PC-3 (cell line): ENCODE measurements at regions not wholly inside any gene's neighbourhood (a gene's known extent, or its start where the extent isn't known, plus 50 kb on each side); places are given as distances from the start of the nearest gene placed in this dataset.

Experiments
- ATAC-seq: fragments of 200-7000 bp; cut with Tn5 transposase; 2 replicates; pipeline ENCODE4 v1.9.1; 2020; ENCODE audit warnings: mild to moderate bottlenecking, moderate library complexity
- BruUV-seq: library from RNA; stranded (reverse); fragments of 400-500 nt; replicated peaks from 2 replicates; lab custom pipeline; 2021; lab: Mats Ljungman, UMichigan
- CTCF ChIA-PET: fragments of 300-600 bp; sonication (Branson Sonifier 250); formaldehyde crosslinking; loops from one replicate; lab custom pipeline; 2022; ENCODE audit warnings: antibody characterized with exemption; lab: Charles Lee
- POLR2A ChIA-PET: fragments of 300-600 bp; sonication (Branson Sonifier 250); formaldehyde crosslinking; loops from one replicate; lab custom pipeline; 2022; ENCODE audit warnings: antibody characterized with exemption; ENCODE audit not compliant: unreplicated experiment; lab: Charles Lee
- DNase-seq: peaks from one replicate; pipeline ENCODE4 v3.0.0-alpha.2; 2015
- H2AFZ ChIP-seq: fragments of 300-600 bp; sonication (generic); 2 replicates; pipeline ENCODE4 v1.6.0; 2016; ENCODE audit warnings: antibody characterized with exemption, low read length
- H3F3A ChIP-seq: fragments of 300-600 bp; sonication (generic); one replicate; pipeline ENCODE4 v1.6.0; 2017; ENCODE audit warnings: antibody characterized with exemption, low read length, control low read depth, mild to moderate bottlenecking; ENCODE audit not compliant: unreplicated experiment
- H3K27ac ChIP-seq: fragments of 300-600 bp; sonication (generic); 2 replicates; pipeline ENCODE4 v1.5.1; 2016; ENCODE audit warnings: mild to moderate bottlenecking, low read length
- H3K27me3 ChIP-seq: fragments of 300-600 bp; sonication (generic); 2 replicates; pipeline ENCODE4 v1.6.1; 2016; ENCODE audit warnings: low read length, mixed read lengths
- H3K36me3 ChIP-seq: fragments of 300-600 bp; sonication (generic); 2 replicates; pipeline ENCODE4 v1.6.1; 2016; ENCODE audit warnings: low read depth, mixed run types, low read length, mixed read lengths
- H3K4me1 ChIP-seq: fragments of 300-600 bp; sonication (generic); 2 replicates; pipeline ENCODE4 v1.5.1; 2016; ENCODE audit warnings: low read length; ENCODE audit not compliant: insufficient read depth
- H3K4me2 ChIP-seq: fragments of 300-600 bp; sonication (generic); 2 replicates; pipeline ENCODE4 v1.6.0; 2016; ENCODE audit warnings: low read length
- H3K4me3 ChIP-seq: fragments of 300-600 bp; sonication (generic); 2 replicates; pipeline ENCODE4 v1.5.1; 2016; ENCODE audit warnings: mild to moderate bottlenecking, low read length, mixed read lengths
- H3K79me2 ChIP-seq: fragments of 300-600 bp; sonication (generic); 2 replicates; pipeline ENCODE4 v1.6.1; 2017; ENCODE audit warnings: low read length, mixed read lengths
- H3K9ac ChIP-seq: fragments of 300-600 bp; sonication (generic); 2 replicates; pipeline ENCODE4 v1.6.0; 2016; ENCODE audit warnings: mild to moderate bottlenecking, low read length
- H3K9me2 ChIP-seq: fragments of 300-600 bp; sonication (generic); replicated peaks from 2 replicates; pipeline ENCODE4 v1.6.1; 2016; ENCODE audit warnings: mixed run types, low read length, mixed read lengths
- H3K9me3 ChIP-seq: fragments of 300-600 bp; sonication (generic); 2 replicates; pipeline ENCODE4 v1.6.1; 2016; ENCODE audit warnings: low read length, mixed read lengths
- H4K20me1 ChIP-seq: fragments of 300-600 bp; sonication (generic); 2 replicates; pipeline ENCODE4 v1.6.1; 2016; ENCODE audit warnings: low read length, mixed read lengths
- EZH2 ChIP-seq: fragments of 300-600 bp; sonication (generic); IDR thresholded peaks from one replicate; pipeline ENCODE4 v1.6.1; 2017; ENCODE audit warnings: antibody characterized with exemption, mild to moderate bottlenecking, low read length; ENCODE audit not compliant: unreplicated experiment
- EZH2phosphoT487 ChIP-seq: fragments of 300-600 bp; sonication (generic); IDR thresholded peaks from 2 replicates; pipeline ENCODE4 v1.6.1; 2018; ENCODE audit warnings: mild to moderate bottlenecking, antibody characterized with exemption, low read length, borderline replicate concordance
- intact Hi-C: fragments of 100-400 bp; cut with micrococcal nuclease; formaldehyde crosslinking; loops from 2 replicates; pipeline ENCODE4 v1.9.0; 2023
- TF ChIP-seq, protein P1 (sequence below): fragments of 300-600 bp; sonication (generic); conservative IDR thresholded peaks from 2 replicates; pipeline ENCODE4 v1.5.1; 2017; ENCODE audit warnings: antibody characterized with exemption, low read depth, mild to moderate bottlenecking, low read length

DNA sequence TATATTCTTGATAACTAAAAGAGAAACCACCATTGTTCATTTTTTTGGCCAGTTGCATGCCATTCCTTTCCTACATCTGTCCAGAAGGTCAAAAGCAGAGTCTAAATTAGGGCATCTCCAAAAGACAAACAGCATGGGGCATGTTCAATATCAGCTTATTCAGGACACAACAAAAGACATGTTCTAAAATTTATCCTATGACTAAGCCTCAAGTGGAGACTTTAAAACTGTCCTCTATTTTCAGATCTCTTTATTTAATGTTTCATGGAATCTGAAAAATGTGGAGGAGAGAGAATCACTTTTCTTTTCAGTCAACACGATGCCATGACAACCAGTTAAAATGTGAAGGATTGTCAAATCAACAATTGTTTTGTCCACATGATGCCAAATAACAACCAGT lies 303.4 kb upstream of the PRMT6 start:
- Histone ChIP-seq H3K27ac (no peak overlapping the region), H3K9me3 (no peaks in the 10 kb centered on the region), H3K27me3 (no peaks in the 10 kb centered on the region), H4K20me1 (no peaks in the 10 kb centered on the region), H3K9me2 (no peaks in the 10 kb centered on the region), H3F3A (peaks cover 6% of the 10 kb centered on the region), H2AFZ (no peak overlapping the region), H3K4me2 (no peak overlapping the region), H3K4me1 (peaks cover 27% of the 10 kb centered on the region), H3K9ac (no peak overlapping the region), H3K36me3 (no peaks in the 10 kb centered on the region), H3K79me2 (no peaks in the 10 kb centered on the region), H3K4me3 (no peak overlapping the region)
- POLR2A ChIA-PET, result no interaction called here
- BruUV-seq, result no TSS peak
- DNase-seq (no peak), ATAC-seq (no peak)
- CTCF ChIA-PET, result no interaction called here
- intact Hi-C loops, result no loop called here
- TF ChIP-seq EZH2phosphoT487, result no peak
- TF ChIP-seq, protein P1, sequence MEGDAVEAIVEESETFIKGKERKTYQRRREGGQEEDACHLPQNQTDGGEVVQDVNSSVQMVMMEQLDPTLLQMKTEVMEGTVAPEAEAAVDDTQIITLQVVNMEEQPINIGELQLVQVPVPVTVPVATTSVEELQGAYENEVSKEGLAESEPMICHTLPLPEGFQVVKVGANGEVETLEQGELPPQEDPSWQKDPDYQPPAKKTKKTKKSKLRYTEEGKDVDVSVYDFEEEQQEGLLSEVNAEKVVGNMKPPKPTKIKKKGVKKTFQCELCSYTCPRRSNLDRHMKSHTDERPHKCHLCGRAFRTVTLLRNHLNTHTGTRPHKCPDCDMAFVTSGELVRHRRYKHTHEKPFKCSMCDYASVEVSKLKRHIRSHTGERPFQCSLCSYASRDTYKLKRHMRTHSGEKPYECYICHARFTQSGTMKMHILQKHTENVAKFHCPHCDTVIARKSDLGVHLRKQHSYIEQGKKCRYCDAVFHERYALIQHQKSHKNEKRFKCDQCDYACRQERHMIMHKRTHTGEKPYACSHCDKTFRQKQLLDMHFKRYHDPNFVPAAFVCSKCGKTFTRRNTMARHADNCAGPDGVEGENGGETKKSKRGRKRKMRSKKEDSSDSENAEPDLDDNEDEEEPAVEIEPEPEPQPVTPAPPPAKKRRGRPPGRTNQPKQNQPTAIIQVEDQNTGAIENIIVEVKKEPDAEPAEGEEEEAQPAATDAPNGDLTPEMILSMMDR, result no peak
- TF ChIP-seq EZH2, result no peak

DNA sequence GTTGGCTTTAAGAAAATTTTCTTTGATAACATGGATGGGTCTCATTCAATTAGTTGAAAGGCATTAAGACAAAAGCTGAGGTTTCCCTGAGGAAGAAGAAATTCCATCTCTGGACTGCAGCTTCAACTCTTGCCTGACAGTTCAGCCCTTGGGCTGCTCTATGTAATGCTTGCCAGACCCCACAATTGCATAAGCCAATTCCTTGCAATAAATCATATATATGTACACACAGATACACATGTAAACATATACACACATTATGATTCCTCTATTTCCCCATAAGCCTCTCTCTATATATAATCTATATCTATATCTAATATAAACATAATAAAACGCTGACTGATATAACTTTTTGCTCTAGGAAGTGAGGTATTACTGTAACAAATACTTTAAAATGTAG lies 301.5 kb upstream of the PRMT6 start:
- Histone ChIP-seq H3K9ac (no peak overlapping the region), H3K27ac (peak overlapping the region; percentile 88), H3K4me3 (no peak overlapping the region; the same call in 1 of the 2 replicates), H3K9me3 (no peaks in the 10 kb centered on the region), H3K79me2 (no peaks in the 10 kb centered on the region), H3K4me1 (peaks cover 27% of the 10 kb centered on the region), H3K36me3 (no peaks in the 10 kb centered on the region), H3K27me3 (no peaks in the 10 kb centered on the region), H4K20me1 (no peaks in the 10 kb centered on the region), H3K4me2 (peak overlapping the region; percentile 63), H3F3A (peaks cover 6% of the 10 kb centered on the region), H2AFZ (no peak overlapping the region), H3K9me2 (no peaks in the 10 kb centered on the region)
- TF ChIP-seq EZH2 (no peak), EZH2phosphoT487 (no peak)
- TF ChIP-seq, protein P1, result no peak
- intact Hi-C loops, result loop anchor here (5.0 kb wide), 1 partner anchor 78 kb away; no protein-coding TSS in a partner anchor
- DNase-seq (peak; percentile 78), ATAC-seq (peak; percentile 57)
- POLR2A ChIA-PET, result no interaction called here
- BruUV-seq, result no TSS peak
- CTCF ChIA-PET, result no interaction called here

DNA sequence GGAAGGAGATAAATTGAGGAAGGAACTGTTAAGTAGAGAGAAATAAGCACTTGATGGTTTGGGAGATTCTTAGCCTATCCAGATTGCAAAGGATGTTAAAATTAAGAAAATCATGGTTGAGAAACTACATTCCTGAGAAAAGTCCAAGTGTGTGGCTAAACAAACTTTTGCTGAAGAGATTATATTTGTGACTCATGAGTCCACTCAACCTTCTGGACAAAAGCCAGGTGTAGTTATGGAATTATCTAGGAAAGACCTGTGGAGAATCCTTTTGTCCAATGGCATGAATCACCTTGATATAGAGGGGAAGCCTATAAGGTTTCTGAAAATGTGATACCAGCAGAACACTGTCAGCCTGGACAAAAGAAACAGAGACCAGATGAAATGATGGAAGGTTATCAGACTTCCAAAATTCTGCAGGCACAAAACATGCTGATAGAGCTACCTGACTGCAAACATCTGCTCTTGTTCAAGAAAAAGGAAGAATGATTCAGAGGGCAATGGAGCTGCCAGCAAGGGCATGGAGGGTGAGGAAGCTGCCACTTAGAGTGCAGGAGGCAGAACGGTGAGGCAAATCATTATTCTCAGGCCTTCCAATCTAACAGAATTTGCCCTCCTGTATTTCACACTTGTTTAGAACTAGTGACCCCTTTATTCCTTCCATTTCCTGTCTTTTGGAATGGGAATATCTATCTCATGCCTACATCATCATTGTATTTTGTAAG lies 300.6 kb upstream of the PRMT6 start:
- TF ChIP-seq EZH2 (no peak), EZH2phosphoT487 (no peak)
- TF ChIP-seq, protein P1, result no peak

More for the DNA sequence above, 300.6 kb upstream of the PRMT6 start:
- H3K36me3 ChIP-seq, result no peaks in the 10 kb centered on the region
- no peak overlapping the region for H2AFZ ChIP-seq
- no peaks in the 10 kb centered on the region for H3K9me2 ChIP-seq
- no peaks in the 10 kb centered on the region for H4K20me1 ChIP-seq
- ATAC-seq (peak; percentile 84), DNase-seq (peak; percentile 98)
- ChIA-PET CTCF (no interaction called here), POLR2A (no interaction called here)
- intact Hi-C loops, result loop anchor here (5.0 kb wide), 1 partner anchor 79 kb away; no protein-coding TSS in a partner anchor
- H3K4me2 ChIP-seq, result peak overlapping the region; percentile 63
- H3K4me1 ChIP-seq, result peaks cover 27% of the 10 kb centered on the region
- peak overlapping the region; percentile 88 for H3K27ac ChIP-seq
- peaks cover 6% of the 10 kb centered on the region for H3F3A ChIP-seq
- peak overlapping the region; percentile 42 for H3K9ac ChIP-seq
- peak overlapping the region; percentile 17; the same call in 1 of the 2 replicates for H3K4me3 ChIP-seq
- no peaks in the 10 kb centered on the region for H3K9me3 ChIP-seq
- BruUV-seq, result no TSS peak
- no peaks in the 10 kb centered on the region for H3K27me3 ChIP-seq
- no peaks in the 10 kb centered on the region for H3K79me2 ChIP-seq
